HG03460 (cell line): ENCODE measurements at regions not wholly inside any gene's neighbourhood (a gene's known extent, or its start where the extent isn't known, plus 50 kb on each side); places are given as distances from the start of the nearest gene placed in this dataset.
A peak's percentile ranks its signal among the peaks of the same experiment; 100 is the strongest.
"Not testable (repeated sequence)": the region's sequence is repeated elsewhere in the genome, so short reads cannot be mapped to it uniquely, and the experiment has no call there.

ENCODE experiments used
- ATAC-seq: cut with Tn5 transposase; IDR thresholded peaks from one replicate; pipeline ENCODE4 v1.9.1; 2021; ENCODE audit not compliant: unreplicated experiment

GRCh38 chr10:3255075-3255474, 82.5 kb upstream of the PITRM1 start:
- no peak for ATAC-seq

- ATAC-seq, result not testable (repeated sequence)
Observed at GRCh38 chr10:3253974-3254373, 81.4 kb upstream of the PITRM1 start.

- ATAC-seq, result no peak
Observed at GRCh38 chr10:3251172-3251571, 78.6 kb upstream of the PITRM1 start.

- ATAC-seq, result no peak
Observed at GRCh38 chr10:3249307-3249889, 76.8 kb upstream of the PITRM1 start.

- ATAC-seq, result no peak
Observed at GRCh38 chr10:3248526-3249306, 76.1 kb upstream of the PITRM1 start.

GRCh38 chr10:3245395-3245794, 72.8 kb upstream of the PITRM1 start:
- ATAC-seq, result no peak

- ATAC-seq, result no peak
Observed at GRCh38 chr10:3241967-3242650, 69.5 kb upstream of the PITRM1 start.

GRCh38 chr10:3241274-3241921, 68.8 kb upstream of the PITRM1 start:
- ATAC-seq, result no peak

- ATAC-seq, result no peak
Observed at GRCh38 chr10:3239920-3240894, 67.6 kb upstream of the PITRM1 start.

- ATAC-seq, result peak; percentile 90
Observed at GRCh38 chr10:3239066-3239919, 66.7 kb upstream of the PITRM1 start.

- no peak for ATAC-seq
Observed at GRCh38 chr10:3238115-3238871, 65.7 kb upstream of the PITRM1 start.

GRCh38 chr10:3237530-3237929, 64.9 kb upstream of the PITRM1 start:
- ATAC-seq, result no peak

GRCh38 chr10:3236644-3237404, 64.2 kb upstream of the PITRM1 start:
- no peak for ATAC-seq

GRCh38 chr10:3235996-3236510, 63.5 kb upstream of the PITRM1 start:
- no peak for ATAC-seq

GRCh38 chr10:3235395-3235794, 62.8 kb upstream of the PITRM1 start:
- no peak for ATAC-seq

GRCh38 chr10:3233486-3233990, 61.0 kb upstream of the PITRM1 start:
- ATAC-seq, result no peak

GRCh38 chr10:3231951-3232730, 59.6 kb upstream of the PITRM1 start:
- ATAC-seq, result no peak
